ENCODE measurements at regions not wholly inside any gene's neighbourhood (a gene's known extent, or its start where the extent isn't known, plus 50 kb on each side); places are given as distances from the start of the nearest gene placed in this dataset.

- Mint-ChIP-seq H3K4me1 (peaks cover 3% of the 10 kb centered on the region; the same call in 1 of the 3 replicates), H3K27ac (no peak overlapping the region), H3K9me3 (no peaks in the 10 kb centered on the region), H3K4me3 (no peak overlapping the region), H3K27me3 (ENCODE audit: insufficient read depth, low read depth, poor library complexity) (no peaks in the 10 kb centered on the region), H3K36me3 (ENCODE audit: low read depth) (no peaks in the 10 kb centered on the region)
- TF ChIP-seq JUNB (IDR thresholded peaks at IDR 0.05; ENCODE audit: unreplicated experiment) (no peak), REST (IDR thresholded peaks at IDR 0.05; ENCODE audit: unreplicated experiment) (no peak), EZH2 (IDR thresholded peaks at IDR 0.05; ENCODE audit: low read depth, unreplicated experiment) (no peak), ZNF462 (CRISPR knock-in tag; IDR thresholded peaks at IDR 0.05) (no peak), CTCF (conservative IDR thresholded peaks at IDR 0.05; ENCODE audit: low read depth in 2 of 2) (peak; percentile 68 to 85)
- Histone ChIP-seq H2AFZ (no peak overlapping the region), H3K36me3 (ENCODE audit: insufficient read depth) (no peaks in the 10 kb centered on the region), H3K4me2 (no peak overlapping the region), H3F3A (replicated peaks; ENCODE audit: low read depth) (no peaks in the 10 kb centered on the region), H3K4me1 (ENCODE audit: insufficient read depth) (no peaks in the 10 kb centered on the region), H3K79me2 (replicated peaks; ENCODE audit: insufficient read depth) (no peaks in the 10 kb centered on the region), H3K27ac (ENCODE audit: low read depth) (no peak overlapping the region), H4K20me1 (replicated peaks; ENCODE audit: insufficient read depth) (no peaks in the 10 kb centered on the region), H3K9me2 (ENCODE audit: insufficient read depth) (no peaks in the 10 kb centered on the region), H3K4me3 (no peak overlapping the region), H3K27me3 (ENCODE audit: insufficient read depth) (no peaks in the 10 kb centered on the region)
- ATAC-seq (peak; percentile 48; the same call in 2 of the 3 replicates), DNase-seq (ENCODE audit: low spot score) (peak; percentile 73)
Measured at GRCh38 chr2:104033399-104033798, 820.5 kb upstream of the POU3F3 start.
